Coronary artery (tissue), 2 donors: ENCODE measurements at regions not wholly inside any gene's neighbourhood (a gene's known extent, or its start where the extent isn't known, plus 50 kb on each side); places are given as distances from the start of the nearest gene placed in this dataset.

Experiments used
- DNase-seq: peaks from one replicate; pipeline ENCODE4 v3.0.0-alpha.2; 2017; ENCODE audit warnings: low spot score
- H3K27ac ChIP-seq, 2 donors: fragments of 200-600 bp; sonication (generic); one replicate each; pipeline ENCODE4 v1.5.1; 2016 to 2019
- H3K4me3 ChIP-seq: fragments of 200-600 bp; sonication (generic); 2 replicates; pipeline ENCODE4 v1.5.1; 2016; ENCODE audit warnings: mild to moderate bottlenecking, moderate library complexity
- CTCF ChIP-seq: fragments of 200-600 bp; sonication (generic); IDR thresholded peaks from one replicate; pipeline ENCODE4 v1.5.1; 2019; ENCODE audit warnings: antibody characterized with exemption

GRCh38 chr5:96236831-96237230 is 196.2 kb downstream of the PCSK1 start:
- H3K4me3 ChIP-seq = no peak overlapping the region
- no peak for DNase-seq
- no peak for TF ChIP-seq CTCF
- H3K27ac ChIP-seq = peak overlapping the region in 1 of 2 donors; percentile 71

- Histone ChIP-seq H3K27ac (peak overlapping the region; percentile 71 to 73), H3K4me3 (peak overlapping the region; percentile 0)
- DNase-seq = no peak
- no peak for TF ChIP-seq CTCF
These were observed 197.0 kb downstream of the PCSK1 start for GRCh38 chr5:96236051-96236450.

GRCh38 chr5:96235008-96235910 is 197.8 kb downstream of the PCSK1 start:
- no peak for DNase-seq
- H3K27ac ChIP-seq = peak overlapping the region; percentile 71 to 73
- peak overlapping the region; percentile 0 for H3K4me3 ChIP-seq
- no peak for TF ChIP-seq CTCF

- Histone ChIP-seq H3K4me3 (no peak overlapping the region), H3K27ac (no peak overlapping the region)
- no peak for DNase-seq
- TF ChIP-seq CTCF = no peak
These were observed 200.4 kb downstream of the PCSK1 start for GRCh38 chr5:96232602-96233001.

- no peak overlapping the region for H3K4me3 ChIP-seq
- TF ChIP-seq CTCF = no peak
- no peak overlapping the region for H3K27ac ChIP-seq
- DNase-seq = no peak
These were observed 203.9 kb downstream of the PCSK1 start for GRCh38 chr5:96229188-96229587.

- no peak for TF ChIP-seq CTCF
- H3K4me3 ChIP-seq = no peak overlapping the region
- no peak overlapping the region for H3K27ac ChIP-seq
- DNase-seq = no peak
These were observed 204.6 kb downstream of the PCSK1 start for GRCh38 chr5:96228408-96228807.

GRCh38 chr5:96227957-96228356 is 205.1 kb downstream of the PCSK1 start:
- peak overlapping the region; percentile 37 to 38 for H3K27ac ChIP-seq
- TF ChIP-seq CTCF = no peak
- DNase-seq = no peak
- H3K4me3 ChIP-seq = no peak overlapping the region
